ENCODE measurements at regions not wholly inside any gene's neighbourhood (a gene's known extent, or its start where the extent isn't known, plus 50 kb on each side); places are given as distances from the start of the nearest gene placed in this dataset.

DNA sequence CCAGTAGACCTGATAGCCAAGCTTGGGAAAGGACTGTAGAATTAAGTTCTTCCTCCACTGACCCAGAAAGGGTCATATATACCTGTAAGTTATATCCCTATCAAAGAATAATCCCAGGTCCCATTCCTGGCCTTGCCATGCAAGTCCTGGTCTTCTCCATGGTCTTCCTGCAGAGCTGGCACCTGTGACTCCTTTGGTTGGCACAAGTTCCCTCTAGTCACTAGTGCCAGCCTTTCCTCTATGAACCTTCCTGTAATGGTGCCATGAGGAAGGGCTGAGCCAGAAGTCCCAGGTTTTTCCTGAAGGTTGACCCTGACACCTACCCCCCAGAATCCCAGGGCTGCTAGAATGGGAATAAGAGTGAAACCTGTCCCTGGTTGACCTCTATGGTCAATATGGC is 54.1 kb upstream of the UNC5B start:
- H3F3A ChIP-seq (ENCODE audit: low read depth), result no peaks in the 10 kb centered on the region
- H3K9ac ChIP-seq, result no peak overlapping the region
- DNase-seq (ENCODE audit: low spot score), result no peak
- H3K27me3 ChIP-seq, result no peaks in the 10 kb centered on the region
- no peak for TF ChIP-seq EZH2phosphoT487 (IDR thresholded peaks at IDR 0.05)
- no peaks in the 10 kb centered on the region for H3K36me3 Mint-ChIP-seq
- H3K9me3 ChIP-seq (ENCODE audit: low read depth), result no peaks in the 10 kb centered on the region
- H3K27ac ChIP-seq, result no peak overlapping the region
- no peaks in the 10 kb centered on the region for H3K79me2 ChIP-seq (ENCODE audit: low read depth)
- no peak overlapping the region for H3K4me2 ChIP-seq
- H3K27me3 Mint-ChIP-seq (ENCODE audit: insufficient read depth, low read depth), result peaks cover 13% of the 10 kb centered on the region
- H3K36me3 ChIP-seq, result no peaks in the 10 kb centered on the region
- no peak overlapping the region for H3K27ac Mint-ChIP-seq
- H3K4me3 Mint-ChIP-seq, result no peak overlapping the region
- no peak overlapping the region for H2AFZ ChIP-seq (replicated peaks)
- peaks cover 4% of the 10 kb centered on the region for H3K4me1 ChIP-seq
- H3K4me3 ChIP-seq, result no peak overlapping the region
- no peaks in the 10 kb centered on the region for H4K20me1 ChIP-seq (ENCODE audit: low read depth)
- peaks cover 5% of the 10 kb centered on the region for H3K4me1 Mint-ChIP-seq
- no peaks in the 10 kb centered on the region for H3K9me3 Mint-ChIP-seq

DNA sequence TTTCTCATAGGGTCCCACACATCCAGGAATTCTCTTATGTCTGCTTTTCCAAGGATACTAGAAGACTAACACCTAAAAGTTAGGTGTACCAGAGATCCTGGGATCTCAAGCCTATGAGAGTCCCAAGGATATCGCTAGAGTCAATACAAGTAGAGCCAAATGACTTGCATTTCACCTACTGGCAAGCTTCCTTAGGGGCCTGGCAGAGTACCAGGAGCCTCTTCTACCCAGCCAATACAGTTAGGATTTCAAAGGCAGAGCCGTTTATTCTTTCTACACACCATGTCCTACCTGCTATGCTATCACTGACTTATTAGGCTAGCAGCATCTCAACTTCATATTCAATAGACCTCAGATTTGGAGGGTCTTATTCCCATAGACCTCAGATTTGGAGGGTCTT is 53.5 kb upstream of the UNC5B start:
- Histone ChIP-seq H3K4me1 (peaks cover 4% of the 10 kb centered on the region), H3K9me3 (ENCODE audit: low read depth) (no peaks in the 10 kb centered on the region), H3K4me2 (no peak overlapping the region), H2AFZ (replicated peaks) (no peak overlapping the region), H4K20me1 (ENCODE audit: low read depth) (no peaks in the 10 kb centered on the region), H3K27ac (no peak overlapping the region), H3K36me3 (no peaks in the 10 kb centered on the region), H3K9ac (no peak overlapping the region), H3F3A (ENCODE audit: low read depth) (no peaks in the 10 kb centered on the region), H3K4me3 (no peak overlapping the region), H3K27me3 (no peaks in the 10 kb centered on the region), H3K79me2 (ENCODE audit: low read depth) (no peaks in the 10 kb centered on the region)
- peaks cover 5% of the 10 kb centered on the region for H3K4me1 Mint-ChIP-seq
- peaks cover 11% of the 10 kb centered on the region for H3K27me3 Mint-ChIP-seq (ENCODE audit: insufficient read depth, low read depth)
- no peak for DNase-seq (ENCODE audit: low spot score)
- H3K27ac Mint-ChIP-seq, result no peak overlapping the region
- H3K9me3 Mint-ChIP-seq, result peaks cover 3% of the 10 kb centered on the region
- H3K4me3 Mint-ChIP-seq, result no peak overlapping the region
- H3K36me3 Mint-ChIP-seq, result no peaks in the 10 kb centered on the region
- no peak for TF ChIP-seq EZH2 (IDR thresholded peaks at IDR 0.05)
- no peak for TF ChIP-seq EZH2phosphoT487 (IDR thresholded peaks at IDR 0.05)
- TF ChIP-seq, protein P1, sequence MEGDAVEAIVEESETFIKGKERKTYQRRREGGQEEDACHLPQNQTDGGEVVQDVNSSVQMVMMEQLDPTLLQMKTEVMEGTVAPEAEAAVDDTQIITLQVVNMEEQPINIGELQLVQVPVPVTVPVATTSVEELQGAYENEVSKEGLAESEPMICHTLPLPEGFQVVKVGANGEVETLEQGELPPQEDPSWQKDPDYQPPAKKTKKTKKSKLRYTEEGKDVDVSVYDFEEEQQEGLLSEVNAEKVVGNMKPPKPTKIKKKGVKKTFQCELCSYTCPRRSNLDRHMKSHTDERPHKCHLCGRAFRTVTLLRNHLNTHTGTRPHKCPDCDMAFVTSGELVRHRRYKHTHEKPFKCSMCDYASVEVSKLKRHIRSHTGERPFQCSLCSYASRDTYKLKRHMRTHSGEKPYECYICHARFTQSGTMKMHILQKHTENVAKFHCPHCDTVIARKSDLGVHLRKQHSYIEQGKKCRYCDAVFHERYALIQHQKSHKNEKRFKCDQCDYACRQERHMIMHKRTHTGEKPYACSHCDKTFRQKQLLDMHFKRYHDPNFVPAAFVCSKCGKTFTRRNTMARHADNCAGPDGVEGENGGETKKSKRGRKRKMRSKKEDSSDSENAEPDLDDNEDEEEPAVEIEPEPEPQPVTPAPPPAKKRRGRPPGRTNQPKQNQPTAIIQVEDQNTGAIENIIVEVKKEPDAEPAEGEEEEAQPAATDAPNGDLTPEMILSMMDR (IDR thresholded peaks at IDR 0.05), result no peak

DNA sequence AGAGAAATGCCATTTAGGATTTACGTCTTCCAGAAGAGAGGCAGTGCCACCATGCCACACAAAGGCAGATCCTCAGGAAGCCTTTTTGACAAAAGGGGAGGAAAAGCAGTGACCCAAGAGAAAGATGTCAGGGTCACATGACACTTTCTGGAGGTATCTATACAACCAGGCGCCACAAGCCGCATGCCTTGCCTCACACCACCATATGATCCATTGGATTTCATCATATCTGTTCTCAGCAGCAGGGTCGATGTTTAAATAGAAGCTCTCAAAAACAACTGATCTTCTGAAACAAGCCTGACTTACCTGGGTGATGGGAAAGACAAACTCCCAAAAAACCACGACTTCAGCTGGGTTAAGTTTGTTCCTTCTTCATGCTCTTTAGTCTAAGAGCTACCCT is 52.5 kb upstream of the UNC5B start:
- Mint-ChIP-seq H3K4me1 (peaks cover 5% of the 10 kb centered on the region), H3K4me3 (no peak overlapping the region), H3K9me3 (peaks cover 3% of the 10 kb centered on the region), H3K27ac (no peak overlapping the region), H3K36me3 (no peaks in the 10 kb centered on the region), H3K27me3 (ENCODE audit: insufficient read depth, low read depth) (peaks cover 11% of the 10 kb centered on the region)
- H3K36me3 ChIP-seq, result no peaks in the 10 kb centered on the region
- H3K4me1 ChIP-seq, result peaks cover 4% of the 10 kb centered on the region
- H2AFZ ChIP-seq (replicated peaks), result no peak overlapping the region
- no peaks in the 10 kb centered on the region for H3F3A ChIP-seq (ENCODE audit: low read depth)
- H3K9ac ChIP-seq, result no peak overlapping the region
- no peak overlapping the region for H3K4me3 ChIP-seq
- no peaks in the 10 kb centered on the region for H3K79me2 ChIP-seq (ENCODE audit: low read depth)
- H3K27me3 ChIP-seq, result no peaks in the 10 kb centered on the region
- no peak overlapping the region for H3K4me2 ChIP-seq
- TF ChIP-seq EZH2 (IDR thresholded peaks at IDR 0.05) (no peak), EZH2phosphoT487 (IDR thresholded peaks at IDR 0.05) (no peak)
- TF ChIP-seq, protein P1 (IDR thresholded peaks at IDR 0.05), result no peak
- no peaks in the 10 kb centered on the region for H4K20me1 ChIP-seq (ENCODE audit: low read depth)
- no peak overlapping the region for H3K27ac ChIP-seq
- no peaks in the 10 kb centered on the region for H3K9me3 ChIP-seq (ENCODE audit: low read depth)
- DNase-seq (ENCODE audit: low spot score), result no peak

DNA sequence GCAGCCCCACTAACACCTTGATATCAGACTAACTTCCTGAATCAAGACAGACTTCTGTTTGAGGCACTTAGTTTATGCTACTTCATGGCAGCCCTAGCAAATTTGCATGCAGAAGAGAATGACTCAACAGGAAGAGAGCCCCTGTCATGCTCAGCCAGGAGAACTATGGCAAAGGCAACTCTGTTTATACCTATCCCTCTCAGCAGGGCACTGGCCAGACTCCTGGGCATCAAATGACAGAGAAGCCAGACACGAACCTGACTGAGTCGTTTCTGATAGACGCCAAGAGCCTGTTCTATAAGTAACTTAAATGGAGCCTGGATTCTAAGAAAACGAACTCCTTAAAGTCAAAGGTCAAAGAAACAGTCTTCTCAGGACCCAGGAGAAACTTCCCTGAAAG is 50.9 kb upstream of the UNC5B start:
- DNase-seq (ENCODE audit: low spot score), result no peak
- Histone ChIP-seq H3F3A (ENCODE audit: low read depth) (no peaks in the 10 kb centered on the region), H3K27ac (no peak overlapping the region), H3K79me2 (ENCODE audit: low read depth) (no peaks in the 10 kb centered on the region), H3K36me3 (no peaks in the 10 kb centered on the region), H4K20me1 (ENCODE audit: low read depth) (no peaks in the 10 kb centered on the region), H3K27me3 (peaks cover 6% of the 10 kb centered on the region), H2AFZ (replicated peaks) (no peak overlapping the region), H3K9me3 (ENCODE audit: low read depth) (no peaks in the 10 kb centered on the region), H3K4me1 (peaks cover 4% of the 10 kb centered on the region), H3K4me2 (no peak overlapping the region), H3K9ac (no peak overlapping the region), H3K4me3 (no peak overlapping the region)
- Mint-ChIP-seq H3K27me3 (ENCODE audit: insufficient read depth, low read depth) (peaks cover 9% of the 10 kb centered on the region), H3K9me3 (peaks cover 3% of the 10 kb centered on the region), H3K36me3 (no peaks in the 10 kb centered on the region), H3K27ac (no peak overlapping the region), H3K4me1 (peaks cover 5% of the 10 kb centered on the region), H3K4me3 (no peak overlapping the region)
- TF ChIP-seq EZH2 (IDR thresholded peaks at IDR 0.05) (no peak), EZH2phosphoT487 (IDR thresholded peaks at IDR 0.05) (no peak)
- TF ChIP-seq, protein P1 (IDR thresholded peaks at IDR 0.05), result no peak

All from neural progenitor cell (in vitro differentiated cells).